ENCODE measurements at regions not wholly inside any gene's neighbourhood (a gene's known extent, or its start where the extent isn't known, plus 50 kb on each side); places are given as distances from the start of the nearest gene placed in this dataset.
"Not testable (repeated sequence)": the region's sequence is repeated elsewhere in the genome, so short reads cannot be mapped to it uniquely, and the experiment has no call there.

DNA sequence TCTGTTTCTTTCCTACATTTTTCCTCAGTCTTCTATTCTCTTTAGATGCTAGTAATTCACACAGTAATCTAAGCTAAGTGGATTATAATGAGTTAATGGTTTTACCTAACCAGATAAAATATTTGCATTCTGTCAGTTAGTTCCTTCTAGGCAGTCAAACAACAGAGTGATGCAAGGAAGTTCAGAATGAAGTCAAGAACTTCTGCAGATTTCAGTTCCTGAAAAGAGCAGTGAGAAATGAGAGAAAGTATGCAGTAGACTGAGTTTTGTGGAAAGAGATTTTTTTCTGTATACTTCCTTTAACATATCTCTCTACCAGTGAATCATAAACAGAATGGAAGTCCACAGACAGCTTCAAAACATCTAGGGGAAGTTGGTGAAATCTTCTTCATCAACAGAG, 774.0 kb upstream of the POU3F4 start:
- ChIA-PET CTCF (no interaction called here), POLR2A (no interaction called here)
- no peak overlapping the region for H3K27ac Mint-ChIP-seq
- no peak for ATAC-seq
- DNase-seq: no peak
- no peaks in the 10 kb centered on the region for H3K27me3 Mint-ChIP-seq
- H3K4me1 Mint-ChIP-seq: no peaks in the 10 kb centered on the region
- intact Hi-C loops (cut with DNase I, micrococcal nuclease): no loop called here
- H3K4me3 Mint-ChIP-seq: no peak overlapping the region
- no peaks in the 10 kb centered on the region for H3K9me3 Mint-ChIP-seq (ENCODE audit: low read depth)
- no peaks in the 10 kb centered on the region for H3K36me3 Mint-ChIP-seq (ENCODE audit: low read depth)

DNA sequence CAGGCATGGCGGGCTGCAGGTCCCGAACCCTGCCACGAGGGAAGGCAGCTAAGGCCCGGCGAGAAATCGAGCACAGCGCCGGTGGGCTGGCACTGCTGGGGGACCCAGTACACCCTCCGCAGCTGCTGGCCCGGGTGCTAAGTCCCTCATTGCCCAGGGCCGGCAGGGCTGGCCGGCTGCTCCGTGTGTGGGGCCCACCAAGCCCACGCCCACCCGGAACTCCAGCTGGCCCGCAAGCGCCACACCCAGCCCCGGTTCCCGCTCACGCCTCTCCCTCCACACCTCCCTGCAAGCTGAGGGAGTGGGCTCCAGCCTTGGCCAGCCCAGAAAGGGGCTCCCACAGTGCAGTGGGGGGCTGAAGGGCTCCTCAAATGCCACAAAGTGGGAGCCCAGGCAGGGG, 769.8 kb upstream of the POU3F4 start:
- H3K4me3 Mint-ChIP-seq; POLR2A ChIA-PET; H3K36me3 Mint-ChIP-seq (ENCODE audit: low read depth); intact Hi-C loops (cut with DNase I, micrococcal nuclease); H3K9me3 Mint-ChIP-seq (ENCODE audit: low read depth); H3K4me1 Mint-ChIP-seq; ATAC-seq; H3K27me3 Mint-ChIP-seq; H3K27ac Mint-ChIP-seq; DNase-seq: not testable (repeated sequence)
- CTCF ChIA-PET: interaction anchor here (0.8 kb wide), 1 partner anchor 369 kb away, joined by 3 read pairs; no protein-coding TSS in a partner anchor

DNA sequence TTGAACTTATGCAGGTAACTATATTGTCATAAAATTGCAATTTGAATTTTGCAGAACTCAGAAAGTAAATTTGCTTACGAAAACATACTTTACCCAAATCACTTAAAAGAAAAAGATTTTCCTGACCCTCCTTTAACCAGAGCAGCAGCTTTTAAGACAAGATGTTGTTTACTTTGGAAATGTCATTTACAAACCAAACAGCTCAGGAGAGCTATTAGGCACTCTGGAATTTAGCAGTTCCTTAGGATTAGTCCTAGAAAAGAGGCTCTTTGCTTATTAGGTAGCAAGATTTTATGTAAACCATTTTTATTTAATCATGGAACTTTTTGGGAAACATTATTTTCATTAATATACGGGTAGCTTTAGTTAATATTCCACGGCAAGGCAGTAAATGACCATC, 765.7 kb upstream of the POU3F4 start:
- intact Hi-C loops (cut with DNase I, micrococcal nuclease): no loop called here
- H3K4me3 Mint-ChIP-seq: no peak overlapping the region
- no peak overlapping the region for H3K27ac Mint-ChIP-seq
- ChIA-PET POLR2A (no interaction called here), CTCF (no interaction called here)
- no peak for ATAC-seq
- DNase-seq: no peak
- no peaks in the 10 kb centered on the region for H3K4me1 Mint-ChIP-seq
- no peaks in the 10 kb centered on the region for H3K27me3 Mint-ChIP-seq
- no peaks in the 10 kb centered on the region for H3K9me3 Mint-ChIP-seq (ENCODE audit: low read depth)
- no peaks in the 10 kb centered on the region for H3K36me3 Mint-ChIP-seq (ENCODE audit: low read depth)

DNA sequence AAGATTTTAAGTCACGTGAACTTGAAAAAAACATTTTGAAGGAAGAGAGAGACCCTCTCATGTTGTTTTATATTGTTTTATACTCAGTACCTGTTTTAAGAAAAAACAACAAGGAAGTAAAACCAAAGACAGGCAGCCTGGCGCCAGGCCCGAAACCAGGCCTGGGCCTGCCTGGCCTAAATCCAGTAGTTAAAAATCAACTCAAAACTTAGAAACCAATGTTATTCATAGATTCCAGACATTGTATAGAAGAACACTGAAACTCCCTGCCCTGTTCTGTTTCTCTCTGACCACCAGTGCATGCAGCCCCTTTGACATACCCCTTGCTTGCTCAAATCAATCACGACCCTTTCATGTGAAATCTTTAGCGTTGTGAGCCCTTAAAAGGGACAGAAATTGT, 762.4 kb upstream of the POU3F4 start:
- intact Hi-C loops (cut with DNase I, micrococcal nuclease); H3K27ac Mint-ChIP-seq; H3K27me3 Mint-ChIP-seq; POLR2A ChIA-PET; H3K4me3 Mint-ChIP-seq; H3K9me3 Mint-ChIP-seq (ENCODE audit: low read depth); DNase-seq; CTCF ChIA-PET; H3K36me3 Mint-ChIP-seq (ENCODE audit: low read depth); ATAC-seq; H3K4me1 Mint-ChIP-seq: not testable (repeated sequence)

DNA sequence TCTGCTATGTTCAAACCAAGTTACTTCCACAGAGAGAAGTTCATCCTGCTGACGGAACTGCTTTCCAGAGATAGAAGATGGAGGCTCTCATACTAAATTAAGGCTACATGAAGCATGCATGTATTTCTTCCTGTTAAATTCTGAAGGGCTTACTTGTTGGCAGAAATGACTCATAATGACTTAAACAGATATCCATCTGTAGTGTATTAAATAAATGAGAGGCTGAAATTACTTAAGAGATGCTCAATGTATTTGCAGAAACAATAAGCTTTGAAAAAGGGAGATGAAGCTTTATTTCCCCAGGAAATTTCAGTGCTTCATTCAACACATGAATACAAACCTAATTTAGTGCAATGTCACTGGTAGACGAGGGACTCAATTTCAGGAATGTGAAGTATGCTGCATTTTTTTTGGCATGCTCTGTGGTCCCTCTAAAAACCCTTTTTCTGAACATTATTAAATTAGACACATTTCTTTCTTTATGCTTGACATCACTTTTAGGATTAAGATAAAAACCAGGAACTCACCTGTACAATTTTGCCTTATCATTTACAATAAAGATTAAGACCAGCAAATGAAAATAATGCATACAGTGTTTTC, 759.1 kb upstream of the POU3F4 start:
- ATAC-seq (no peak), DNase-seq (no peak)
- Mint-ChIP-seq H3K27me3 (no peaks in the 10 kb centered on the region), H3K36me3 (ENCODE audit: low read depth) (no peaks in the 10 kb centered on the region), H3K4me1 (no peaks in the 10 kb centered on the region), H3K4me3 (no peak overlapping the region), H3K27ac (no peak overlapping the region), H3K9me3 (ENCODE audit: low read depth) (no peaks in the 10 kb centered on the region)
- CTCF ChIA-PET: no interaction called here
- POLR2A ChIA-PET: no interaction called here
- intact Hi-C loops (cut with DNase I, micrococcal nuclease): no loop called here

DNA sequence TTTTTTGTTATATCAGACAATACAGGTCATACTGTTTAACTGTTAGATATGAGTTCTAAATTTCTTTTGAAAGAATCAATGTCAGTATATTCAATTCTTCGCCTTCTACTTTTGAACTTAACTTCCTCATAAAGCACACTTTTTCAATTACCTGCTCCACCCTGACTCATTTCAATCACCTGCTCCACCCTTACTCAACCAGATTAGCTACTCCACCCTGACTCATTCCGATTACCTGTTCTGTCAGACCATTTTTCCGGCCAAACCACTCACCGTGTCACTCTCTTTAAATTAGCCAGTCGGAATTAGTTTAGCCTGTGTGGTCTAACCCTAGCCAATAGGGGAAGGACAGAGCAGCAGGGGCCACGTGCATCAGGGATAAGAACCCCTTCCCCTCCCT, 751.8 kb upstream of the POU3F4 start:
- Mint-ChIP-seq H3K4me1 (no peaks in the 10 kb centered on the region), H3K27ac (no peak overlapping the region), H3K9me3 (ENCODE audit: low read depth) (no peaks in the 10 kb centered on the region), H3K4me3 (no peak overlapping the region), H3K27me3 (no peaks in the 10 kb centered on the region), H3K36me3 (ENCODE audit: low read depth) (no peaks in the 10 kb centered on the region)
- ATAC-seq: no peak
- CTCF ChIA-PET: no interaction called here
- intact Hi-C loops (cut with DNase I, micrococcal nuclease): no loop called here
- POLR2A ChIA-PET: no interaction called here
- no peak for DNase-seq

DNA sequence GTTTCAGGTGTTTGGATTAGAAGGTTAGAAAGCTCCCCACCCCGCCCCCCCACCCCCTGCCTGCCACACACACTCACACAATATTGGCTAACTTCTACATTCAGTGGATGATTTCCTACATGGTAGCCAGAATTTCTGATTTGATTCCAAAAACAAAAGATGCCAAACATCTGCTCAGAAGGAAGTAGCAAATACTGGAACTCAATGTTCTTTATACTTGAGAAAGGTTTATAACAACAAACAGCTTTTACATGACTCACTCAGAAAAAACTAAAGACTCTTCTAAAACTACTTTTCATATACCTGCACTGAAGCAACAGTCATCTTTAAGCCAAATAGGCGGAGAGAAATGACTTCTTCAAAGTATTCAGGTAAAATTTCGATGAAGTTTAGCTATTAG, 750.5 kb upstream of the POU3F4 start:
- ChIA-PET CTCF (no interaction called here), POLR2A (no interaction called here)
- Mint-ChIP-seq H3K9me3 (ENCODE audit: low read depth) (no peaks in the 10 kb centered on the region), H3K36me3 (ENCODE audit: low read depth) (no peaks in the 10 kb centered on the region), H3K4me3 (no peak overlapping the region), H3K4me1 (no peaks in the 10 kb centered on the region), H3K27me3 (no peaks in the 10 kb centered on the region), H3K27ac (no peak overlapping the region)
- DNase-seq (no peak), ATAC-seq (no peak)
- intact Hi-C loops (cut with DNase I, micrococcal nuclease): no loop called here

DNA sequence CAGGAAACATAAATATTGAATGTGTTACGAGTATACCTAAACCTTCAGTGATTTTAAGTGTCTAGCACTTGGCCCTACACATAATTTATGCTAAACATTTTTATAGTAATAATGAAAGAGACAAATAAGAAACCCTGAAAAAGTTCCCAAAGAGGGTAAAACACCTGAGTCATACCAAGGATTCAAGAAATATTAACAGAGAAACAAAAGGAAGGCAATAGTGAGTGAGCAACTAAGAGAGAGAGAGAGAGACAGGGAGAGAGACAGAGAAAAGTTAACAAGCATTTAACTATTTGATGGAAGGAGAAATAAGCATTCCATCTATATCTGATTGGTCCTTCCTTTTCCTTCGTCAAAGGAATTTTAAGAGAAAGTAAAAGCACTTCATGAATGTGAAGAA, 743.6 kb upstream of the POU3F4 start:
- POLR2A ChIA-PET: no interaction called here
- H3K4me3 Mint-ChIP-seq: no peak overlapping the region
- CTCF ChIA-PET: no interaction called here
- H3K4me1 Mint-ChIP-seq: no peaks in the 10 kb centered on the region
- no peaks in the 10 kb centered on the region for H3K36me3 Mint-ChIP-seq (ENCODE audit: low read depth)
- intact Hi-C loops (cut with DNase I, micrococcal nuclease): no loop called here
- no peak for ATAC-seq
- no peak overlapping the region for H3K27ac Mint-ChIP-seq
- peaks cover 2% of the 10 kb centered on the region for H3K9me3 Mint-ChIP-seq (ENCODE audit: low read depth)
- no peak for DNase-seq
- no peaks in the 10 kb centered on the region for H3K27me3 Mint-ChIP-seq

DNA sequence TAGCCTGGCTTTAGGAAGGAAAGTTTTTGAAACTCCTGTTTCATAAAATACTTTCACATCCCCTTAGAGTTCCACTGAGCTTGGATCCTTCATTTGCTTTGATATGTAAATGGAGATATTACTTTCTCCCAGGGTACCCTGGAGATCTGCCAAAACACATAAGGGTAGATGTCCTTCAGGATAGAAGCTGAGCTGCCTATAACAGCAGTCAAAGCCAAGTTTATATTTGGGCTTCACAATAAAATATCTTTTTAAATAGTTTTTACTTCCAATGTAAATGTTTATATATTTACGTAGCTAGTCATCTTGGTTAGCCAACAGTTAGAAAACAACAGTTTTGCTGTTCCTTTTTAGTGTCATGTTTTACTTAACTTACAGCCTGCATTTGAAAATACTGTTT, 742.3 kb upstream of the POU3F4 start:
- Mint-ChIP-seq H3K27ac (no peak overlapping the region), H3K36me3 (ENCODE audit: low read depth) (no peaks in the 10 kb centered on the region), H3K9me3 (ENCODE audit: low read depth) (peaks cover 2% of the 10 kb centered on the region), H3K4me3 (no peak overlapping the region), H3K4me1 (no peaks in the 10 kb centered on the region), H3K27me3 (no peaks in the 10 kb centered on the region)
- ChIA-PET POLR2A (no interaction called here), CTCF (no interaction called here)
- intact Hi-C loops (cut with DNase I, micrococcal nuclease): no loop called here
- ATAC-seq: no peak
- no peak for DNase-seq

DNA sequence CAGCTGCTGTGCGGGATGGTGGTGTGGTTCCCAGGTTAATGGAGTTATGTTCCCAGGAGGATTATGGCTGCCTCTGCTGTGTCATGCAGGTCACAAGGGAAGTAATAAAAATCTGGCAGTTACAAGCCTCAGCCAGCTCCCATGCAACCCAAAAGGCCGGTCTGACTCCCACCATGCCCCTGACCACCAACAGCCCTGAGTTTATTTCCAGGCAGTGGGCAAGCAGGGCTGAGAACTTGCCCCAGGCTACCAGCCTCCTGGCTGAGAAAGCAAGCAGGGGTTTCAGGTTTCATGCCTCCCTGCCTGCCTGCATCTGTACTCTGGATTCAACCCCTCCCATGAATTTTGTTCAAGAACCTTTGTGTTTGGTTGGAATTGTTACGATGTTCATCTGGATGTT, 732.7 kb upstream of the POU3F4 start:
- intact Hi-C loops (cut with DNase I, micrococcal nuclease): no loop called here

DNA sequence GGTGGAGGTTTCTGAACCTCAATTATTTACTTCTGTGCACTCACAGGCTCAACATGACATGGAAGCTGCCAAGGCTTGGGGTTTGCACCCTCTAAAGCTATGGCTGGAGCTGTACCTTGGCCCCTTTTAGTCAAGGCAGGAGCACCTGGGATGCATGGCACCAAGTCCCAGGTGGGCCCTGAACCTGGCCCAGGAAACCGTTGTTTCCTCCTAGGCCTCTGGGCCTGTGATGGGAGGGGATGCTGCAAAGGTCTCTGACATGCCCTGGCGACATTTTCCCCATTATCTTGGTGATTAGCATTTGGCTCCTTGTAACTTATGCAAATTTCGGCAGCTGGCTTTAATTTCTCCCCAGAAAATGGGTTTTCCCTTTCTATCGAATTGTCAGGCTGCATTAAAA, 726.1 kb upstream of the POU3F4 start:
- Mint-ChIP-seq H3K27ac (no peak overlapping the region), H3K4me1 (no peaks in the 10 kb centered on the region), H3K27me3 (no peaks in the 10 kb centered on the region), H3K4me3 (no peak overlapping the region), H3K9me3 (ENCODE audit: low read depth) (peaks cover 4% of the 10 kb centered on the region), H3K36me3 (ENCODE audit: low read depth) (no peaks in the 10 kb centered on the region)
- no peak for DNase-seq
- POLR2A ChIA-PET: no interaction called here
- intact Hi-C loops (cut with DNase I, micrococcal nuclease): no loop called here
- CTCF ChIA-PET: no interaction called here
- ATAC-seq: no peak

More for the DNA sequence above, 732.7 kb upstream of the POU3F4 start:
- Mint-ChIP-seq H3K9me3 (ENCODE audit: low read depth) (no peaks in the 10 kb centered on the region), H3K4me3 (no peak overlapping the region), H3K27ac (no peak overlapping the region), H3K27me3 (no peaks in the 10 kb centered on the region), H3K4me1 (no peaks in the 10 kb centered on the region), H3K36me3 (ENCODE audit: low read depth) (no peaks in the 10 kb centered on the region)
- ChIA-PET CTCF (no interaction called here), POLR2A (no interaction called here)
- ATAC-seq (no peak), DNase-seq (no peak)

DNA sequence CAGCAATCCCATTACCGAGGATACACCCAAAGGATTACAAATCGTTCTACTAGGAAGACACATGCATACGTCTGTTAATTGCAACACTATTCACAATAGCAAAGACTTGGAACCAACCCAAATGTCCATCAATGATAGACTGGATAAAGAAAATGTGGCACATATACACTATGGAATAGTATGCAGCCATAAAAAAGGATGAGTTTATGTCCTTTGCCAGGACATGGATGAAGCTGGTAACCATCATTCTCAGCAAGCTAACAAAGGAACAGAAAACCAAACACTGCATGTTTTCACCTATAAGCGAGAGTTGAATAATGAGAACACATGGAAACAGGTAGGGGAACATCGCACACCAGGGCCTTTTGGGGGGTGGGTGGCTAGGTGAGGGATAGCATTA, 695.2 kb upstream of the POU3F4 start:
- H3K9me3 Mint-ChIP-seq (ENCODE audit: low read depth); H3K27ac Mint-ChIP-seq; H3K36me3 Mint-ChIP-seq (ENCODE audit: low read depth); H3K27me3 Mint-ChIP-seq; DNase-seq; H3K4me1 Mint-ChIP-seq; intact Hi-C loops (cut with DNase I, micrococcal nuclease); H3K4me3 Mint-ChIP-seq; CTCF ChIA-PET; POLR2A ChIA-PET; ATAC-seq: not testable (repeated sequence)

DNA sequence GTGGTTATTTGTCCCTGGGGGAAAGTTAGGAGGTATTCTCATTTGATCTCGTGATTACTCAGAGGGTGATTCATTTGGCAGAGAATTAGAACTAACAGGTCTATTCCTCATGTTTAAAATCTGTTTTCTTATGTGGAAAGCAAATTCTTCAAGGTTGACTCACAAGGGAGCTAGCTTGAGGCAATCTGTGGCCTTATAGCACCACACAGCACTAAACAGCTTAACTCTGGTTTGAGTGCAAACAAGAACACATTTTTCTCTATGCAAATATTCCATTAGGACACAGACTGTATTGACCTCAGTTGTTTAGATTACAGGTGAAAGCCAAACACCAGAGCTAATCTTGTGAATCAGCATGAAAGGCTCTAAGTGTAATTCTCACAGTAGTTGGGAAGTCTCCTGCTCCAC, 694.4 kb upstream of the POU3F4 start:
- Mint-ChIP-seq H3K27ac (no peak overlapping the region), H3K9me3 (ENCODE audit: low read depth) (no peaks in the 10 kb centered on the region), H3K36me3 (ENCODE audit: low read depth) (no peaks in the 10 kb centered on the region), H3K4me3 (no peak overlapping the region), H3K4me1 (no peaks in the 10 kb centered on the region), H3K27me3 (no peaks in the 10 kb centered on the region)
- no peak for DNase-seq
- CTCF ChIA-PET: no interaction called here
- intact Hi-C loops (cut with DNase I, micrococcal nuclease): no loop called here
- ATAC-seq: no peak
- POLR2A ChIA-PET: no interaction called here

Measured in activated CD4-positive, alpha-beta T cell treated with anti-CD3 and anti-CD28 coated beads for 36 hours (primary cell).